ENCODE measurements at regions not wholly inside any gene's neighbourhood (a gene's known extent, or its start where the extent isn't known, plus 50 kb on each side); places are given as distances from the start of the nearest gene placed in this dataset.

GRCh38 chr1:2962061-2962460 lies 59.2 kb upstream of the ACTRT2 start:
- TF ChIP-seq CTCF (IDR thresholded peaks at IDR 0.05; ENCODE audit: low read depth, low read length, poor library complexity, severe bottlenecking) (no peak), EZH2phosphoT487 (IDR thresholded peaks at IDR 0.05; ENCODE audit: borderline replicate concordance, low read length) (no peak)

Data from DOHH2 (cell line).